ENCODE measurements at regions not wholly inside any gene's neighbourhood (a gene's known extent, or its start where the extent isn't known, plus 50 kb on each side); places are given as distances from the start of the nearest gene placed in this dataset.

GRCh38 chr7:113787106-113787505, 131.7 kb downstream of the PPP1R3A start:
- TF ChIP-seq CTCF (IDR thresholded peaks at IDR 0.05), result no peak
- TF ChIP-seq POLR2A (IDR thresholded peaks at IDR 0.05), result no peak
- no peak for TF ChIP-seq POLR2AphosphoS5 (IDR thresholded peaks at IDR 0.05)
- TF ChIP-seq EP300 (IDR thresholded peaks at IDR 0.05), result no peak
